Aorta (tissue), 5 donors: ENCODE measurements at regions not wholly inside any gene's neighbourhood (a gene's known extent, or its start where the extent isn't known, plus 50 kb on each side); places are given as distances from the start of the nearest gene placed in this dataset.
"Not testable (repeated sequence)": the region's sequence is repeated elsewhere in the genome, so short reads cannot be mapped to it uniquely, and the experiment has no call there.

Experiments
- ATAC-seq: fragments of 200-7000 bp; cut with Tn5 transposase; one replicate; pipeline ENCODE4 v1.9.1; 2022; ENCODE audit warnings: moderate library complexity; ENCODE audit not compliant: low FRiP score
- DNase-seq, 2 donors: peaks; one replicate each; pipeline ENCODE4 v3.0.0-alpha.2; 2020
- H3K27ac ChIP-seq, 2 donors: one replicate each; pipeline ENCODE4 v1.5.1; 2013; ENCODE audit warnings: low read length in 2 of 2, mild to moderate bottlenecking in 2 of 2, moderate library complexity in 2 of 2, control low read depth in 1 of 2, inconsistent platforms in 1 of 2, low read depth in 1 of 2
- H3K27me3 ChIP-seq, 2 donors: one replicate each; pipeline ENCODE4 v1.6.1; 2013; ENCODE audit warnings: control low read depth in 1 of 2, low read length in 1 of 2, mild to moderate bottlenecking in 1 of 2, moderate library complexity in 1 of 2; ENCODE audit not compliant: insufficient read depth in 2 of 2, control insufficient read depth in 1 of 2
- H3K36me3 ChIP-seq, 2 donors: one replicate each; pipeline ENCODE4 v1.6.1; 2013; ENCODE audit warnings: control low read depth in 1 of 2, low read length in 1 of 2, mild to moderate bottlenecking in 1 of 2; ENCODE audit not compliant: insufficient read depth in 2 of 2, control insufficient read depth in 1 of 2
- H3K4me1 ChIP-seq, 2 donors: one replicate each; pipeline ENCODE4 v1.6.1; 2013; ENCODE audit warnings: low read length in 2 of 2, control low read depth in 1 of 2, mild to moderate bottlenecking in 1 of 2, moderate library complexity in 1 of 2; ENCODE audit not compliant: insufficient read depth in 2 of 2, control insufficient read depth in 1 of 2
- H3K4me3 ChIP-seq, 2 donors: one replicate each; pipeline ENCODE4 v1.5.1; 2013; ENCODE audit warnings: low read length in 2 of 2, control low read depth in 1 of 2, mild to moderate bottlenecking in 1 of 2
- H3K9me3 ChIP-seq: one replicate; pipeline ENCODE4 v1.6.1; 2013; ENCODE audit warnings: mild to moderate bottlenecking, low read length; ENCODE audit not compliant: control insufficient read depth
- WGBS, 2 donors: extraction: QIAGEN DNeasy Blood & Tissue Kit; methylation state at CpG; one replicate each; pipeline ENCODE4 v1.1.7; 2013; 5-methylcytosine and 5-hydroxymethylcytosine counted together
- intact Hi-C, 2 donors: fragments of 100-400 bp; cut with DNase I; formaldehyde crosslinking; loops; one replicate each; pipeline versions ENCODE4 v1.14.2 to v1.15.0; 2022
- donor health status: healthy with polysubstance abuse.
- donor health status: Bipolar disorder and iron deficiency.
- donor health status: DM: no; HTN: no; CAD: no.
- donor health status: DM: no; HTN: no; CAD: no.
- donor health status: DM: yes; HTN: yes; CAD: no.

GRCh38 chr6:81534934-81535465 lies 217.5 kb downstream of the TENT5A start:
- H3K36me3 ChIP-seq = no peaks in the 10 kb centered on the region
- WGBS, 2 donors = 87 to 91% methylated on average over 2 of the region's 2 CpGs
- DNase-seq = no peak
- no peaks in the 10 kb centered on the region for H3K9me3 ChIP-seq
- H3K4me1 ChIP-seq = no peaks in the 10 kb centered on the region
- no peak overlapping the region for H3K27ac ChIP-seq
- no peaks in the 10 kb centered on the region for H3K27me3 ChIP-seq
- intact Hi-C loops = no loop called here
- no peak for ATAC-seq
- no peak overlapping the region for H3K4me3 ChIP-seq

GRCh38 chr6:81531869-81532561 lies 220.5 kb downstream of the TENT5A start:
- ATAC-seq (no peak), DNase-seq (no peak)
- H3K4me3 ChIP-seq = no peak overlapping the region
- H3K27me3 ChIP-seq = no peaks in the 10 kb centered on the region
- no peaks in the 10 kb centered on the region for H3K4me1 ChIP-seq
- WGBS, 2 donors = 68 to 73% methylated on average over 3 of the region's 3 CpGs
- intact Hi-C loops = no loop called here
- H3K9me3 ChIP-seq = no peaks in the 10 kb centered on the region
- H3K27ac ChIP-seq = no peak overlapping the region
- H3K36me3 ChIP-seq = no peaks in the 10 kb centered on the region

- H3K27me3 ChIP-seq = no peaks in the 10 kb centered on the region
- no peak overlapping the region for H3K27ac ChIP-seq
- H3K4me3 ChIP-seq = no peak overlapping the region
- no peaks in the 10 kb centered on the region for H3K36me3 ChIP-seq
- H3K4me1 ChIP-seq = peaks cover 0 to 1% of the 10 kb centered on the region in 2 donors
- intact Hi-C loops = no loop called here
- no peak for DNase-seq
- no peak for ATAC-seq
- WGBS, 2 donors = 87 to 89% methylated on average over 3 of the region's 3 CpGs
- H3K9me3 ChIP-seq = no peaks in the 10 kb centered on the region
Observed at GRCh38 chr6:81517455-81517854, 235.0 kb downstream of the TENT5A start.

- Histone ChIP-seq H3K4me3 (no peak overlapping the region), H3K27ac (no peak overlapping the region)
Observed at GRCh38 chr6:81515562-81516453, 236.7 kb downstream of the TENT5A start.

GRCh38 chr6:81514195-81514594 lies 238.3 kb downstream of the TENT5A start:
- WGBS, 2 donors = 89 to 94% methylated on average over 4 of the region's 4 CpGs
- H3K27ac ChIP-seq, intact Hi-C loops: not testable (repeated sequence)

More at GRCh38 chr6:81515562-81516453, 236.7 kb downstream of the TENT5A start:
- DNase-seq = no peak
- Histone ChIP-seq H3K27me3 (no peaks in the 10 kb centered on the region), H3K36me3 (no peaks in the 10 kb centered on the region), H3K9me3 (no peaks in the 10 kb centered on the region), H3K4me1 (peaks cover 0 to 3% of the 10 kb centered on the region in 2 donors)
- 46 to 50% methylated on average over 7 of the region's 7 CpGs for WGBS, 2 donors
- ATAC-seq = peak; percentile 67
- intact Hi-C loops = no loop called here

GRCh38 chr6:81511423-81511822 lies 241.1 kb downstream of the TENT5A start:
- DNase-seq (no peak), ATAC-seq (no peak)
- H3K27me3 ChIP-seq = no peaks in the 10 kb centered on the region
- no peaks in the 10 kb centered on the region for H3K9me3 ChIP-seq
- intact Hi-C loops = no loop called here
- no peak overlapping the region for H3K4me3 ChIP-seq
- H3K27ac ChIP-seq = no peak overlapping the region
- peaks cover 0 to 3% of the 10 kb centered on the region in 2 donors for H3K4me1 ChIP-seq
- no peaks in the 10 kb centered on the region for H3K36me3 ChIP-seq
- 0% methylated on average over 1 of the region's 1 CpG for WGBS, 2 donors

More at GRCh38 chr6:81514195-81514594, 238.3 kb downstream of the TENT5A start:
- not testable (repeated sequence) for H3K36me3 ChIP-seq, H3K27me3 ChIP-seq, DNase-seq, H3K4me3 ChIP-seq, H3K9me3 ChIP-seq, ATAC-seq, H3K4me1 ChIP-seq

- no peak overlapping the region for H3K4me3 ChIP-seq
- no peak for DNase-seq
- no peaks in the 10 kb centered on the region for H3K4me1 ChIP-seq
- intact Hi-C loops = no loop called here
- H3K27ac ChIP-seq = no peak overlapping the region
- ATAC-seq = no peak
- H3K9me3 ChIP-seq = peaks cover under 1% of the 10 kb centered on the region
- H3K36me3 ChIP-seq = no peaks in the 10 kb centered on the region
- 89 to 98% methylated on average over 1 of the region's 1 CpG for WGBS, 2 donors
- H3K27me3 ChIP-seq = no peaks in the 10 kb centered on the region
Observed at GRCh38 chr6:81495999-81496398, 256.5 kb downstream of the TENT5A start.

GRCh38 chr6:81491454-81492101 lies 260.9 kb downstream of the TENT5A start:
- Histone ChIP-seq H3K9me3 (no peaks in the 10 kb centered on the region), H3K36me3 (no peaks in the 10 kb centered on the region), H3K4me1 (no peaks in the 10 kb centered on the region), H3K4me3 (no peak overlapping the region), H3K27ac (no peak overlapping the region), H3K27me3 (no peaks in the 10 kb centered on the region)
- DNase-seq = no peak
- ATAC-seq = no peak
- intact Hi-C loops = no loop called here
